Fibroblast of mammary gland (primary cell): ENCODE measurements at regions not wholly inside any gene's neighbourhood (a gene's known extent, or its start where the extent isn't known, plus 50 kb on each side); places are given as distances from the start of the nearest gene placed in this dataset.

Source experiments
- DNase-seq: peaks from one replicate; pipeline ENCODE4 v3.0.0-alpha.2; 2010; ENCODE audit warnings: low read depth
- H3K4me3 ChIP-seq: 2 replicates; pipeline ENCODE4 v1.5.1; 2011; ENCODE audit warnings: low read depth, mild to moderate bottlenecking, low read length, moderate library complexity; ENCODE audit not compliant: control insufficient read depth
- TF ChIP-seq, protein P1 (sequence below): conservative IDR thresholded peaks from 2 replicates; pipeline ENCODE4 v1.5.1; 2011; ENCODE audit warnings: low read depth, low read length, inconsistent platforms; ENCODE audit not compliant: control insufficient read depth, insufficient read depth

GRCh38 chr12:93164103-93164880 is 213.4 kb upstream of the NUDT4 start:
- no peak overlapping the region for H3K4me3 ChIP-seq
- no peak for DNase-seq
- TF ChIP-seq, protein P1, sequence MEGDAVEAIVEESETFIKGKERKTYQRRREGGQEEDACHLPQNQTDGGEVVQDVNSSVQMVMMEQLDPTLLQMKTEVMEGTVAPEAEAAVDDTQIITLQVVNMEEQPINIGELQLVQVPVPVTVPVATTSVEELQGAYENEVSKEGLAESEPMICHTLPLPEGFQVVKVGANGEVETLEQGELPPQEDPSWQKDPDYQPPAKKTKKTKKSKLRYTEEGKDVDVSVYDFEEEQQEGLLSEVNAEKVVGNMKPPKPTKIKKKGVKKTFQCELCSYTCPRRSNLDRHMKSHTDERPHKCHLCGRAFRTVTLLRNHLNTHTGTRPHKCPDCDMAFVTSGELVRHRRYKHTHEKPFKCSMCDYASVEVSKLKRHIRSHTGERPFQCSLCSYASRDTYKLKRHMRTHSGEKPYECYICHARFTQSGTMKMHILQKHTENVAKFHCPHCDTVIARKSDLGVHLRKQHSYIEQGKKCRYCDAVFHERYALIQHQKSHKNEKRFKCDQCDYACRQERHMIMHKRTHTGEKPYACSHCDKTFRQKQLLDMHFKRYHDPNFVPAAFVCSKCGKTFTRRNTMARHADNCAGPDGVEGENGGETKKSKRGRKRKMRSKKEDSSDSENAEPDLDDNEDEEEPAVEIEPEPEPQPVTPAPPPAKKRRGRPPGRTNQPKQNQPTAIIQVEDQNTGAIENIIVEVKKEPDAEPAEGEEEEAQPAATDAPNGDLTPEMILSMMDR = no peak

- DNase-seq = no peak
- H3K4me3 ChIP-seq = no peak overlapping the region
- TF ChIP-seq, protein P1 = no peak
These were observed 212.3 kb upstream of the NUDT4 start for GRCh38 chr12:93165384-93165932.

GRCh38 chr12:93166541-93167307 is 211.0 kb upstream of the NUDT4 start:
- TF ChIP-seq, protein P1 = no peak
- DNase-seq = no peak
- no peak overlapping the region for H3K4me3 ChIP-seq

DNA sequence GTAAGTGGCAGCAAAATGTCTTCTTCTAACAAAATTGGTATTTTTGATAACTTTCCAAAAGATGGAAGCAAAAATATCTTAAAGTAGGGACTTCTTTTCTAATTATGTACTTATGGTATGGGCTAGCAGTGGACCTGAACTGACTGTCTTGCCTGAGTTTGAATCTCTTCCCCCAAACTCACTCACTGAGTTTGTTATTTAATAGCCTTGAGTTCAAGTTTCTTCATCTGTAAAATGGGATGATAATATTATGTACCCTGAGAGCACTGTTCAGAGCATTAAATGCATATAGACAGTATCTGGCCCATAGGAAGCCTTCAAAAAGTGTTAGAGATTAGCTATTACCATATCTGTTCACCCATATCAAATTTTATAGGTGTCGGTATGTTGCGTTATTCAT is 210.4 kb upstream of the NUDT4 start:
- TF ChIP-seq, protein P1 = no peak
- H3K4me3 ChIP-seq = no peak overlapping the region
- no peak for DNase-seq

GRCh38 chr12:93167841-93168492 is 209.8 kb upstream of the NUDT4 start:
- no peak for DNase-seq
- TF ChIP-seq, protein P1 = no peak
- H3K4me3 ChIP-seq = peak overlapping the region; percentile 39

DNA sequence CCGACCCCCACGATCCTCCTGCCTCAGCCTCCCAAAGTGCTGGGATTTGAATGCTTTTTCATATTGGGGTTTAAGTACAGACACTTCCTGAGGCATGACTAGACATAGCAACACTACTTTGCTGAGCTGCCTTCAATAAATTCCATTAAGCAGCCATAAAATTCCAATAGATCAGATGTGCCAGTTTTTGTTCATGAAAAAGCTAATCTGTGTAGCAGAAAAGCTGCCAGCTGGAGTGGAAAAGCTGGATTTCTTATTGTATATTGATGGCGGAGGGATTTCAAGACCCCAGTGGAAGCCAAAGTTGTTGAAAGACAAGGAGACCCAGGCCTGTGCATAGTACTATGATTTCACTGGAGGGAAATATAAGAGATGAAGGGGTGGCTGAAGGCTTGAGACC is 209.0 kb upstream of the NUDT4 start:
- no peak overlapping the region for H3K4me3 ChIP-seq
- DNase-seq = no peak
- TF ChIP-seq, protein P1 = no peak
